NOMO-1 (cell line): ENCODE measurements at regions not wholly inside any gene's neighbourhood (a gene's known extent, or its start where the extent isn't known, plus 50 kb on each side); places are given as distances from the start of the nearest gene placed in this dataset.
"Not testable (repeated sequence)": the region's sequence is repeated elsewhere in the genome, so short reads cannot be mapped to it uniquely, and the experiment has no call there.

ENCODE experiments used
- DNase-seq, 2 experiments: peaks; one replicate each; lab custom pipeline; 2025; ENCODE audit not compliant: unreplicated experiment in 2 of 2; lab: John Stamatoyannopoulos, UW

DNA sequence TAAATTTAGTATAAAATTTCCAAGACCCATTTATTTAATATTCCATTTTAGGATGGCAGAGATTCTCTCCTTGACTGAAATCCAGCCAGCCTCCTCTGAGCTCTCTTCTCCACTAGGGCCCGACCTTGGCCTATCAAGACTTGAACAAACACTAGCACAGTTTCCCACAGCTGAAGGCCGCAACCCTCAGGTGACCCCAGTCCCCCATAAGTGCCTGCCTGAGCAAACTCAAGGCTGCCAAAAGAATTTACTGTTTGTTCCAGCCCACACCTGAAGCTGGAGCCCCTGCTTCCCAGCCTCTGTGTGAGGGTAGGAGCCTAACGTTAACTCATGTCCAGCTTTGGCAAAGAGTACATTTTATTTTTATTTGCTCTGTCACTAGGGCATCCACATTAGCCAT is 629.0 kb upstream of the ZFP42 start:
- no peak for DNase-seq

DNA sequence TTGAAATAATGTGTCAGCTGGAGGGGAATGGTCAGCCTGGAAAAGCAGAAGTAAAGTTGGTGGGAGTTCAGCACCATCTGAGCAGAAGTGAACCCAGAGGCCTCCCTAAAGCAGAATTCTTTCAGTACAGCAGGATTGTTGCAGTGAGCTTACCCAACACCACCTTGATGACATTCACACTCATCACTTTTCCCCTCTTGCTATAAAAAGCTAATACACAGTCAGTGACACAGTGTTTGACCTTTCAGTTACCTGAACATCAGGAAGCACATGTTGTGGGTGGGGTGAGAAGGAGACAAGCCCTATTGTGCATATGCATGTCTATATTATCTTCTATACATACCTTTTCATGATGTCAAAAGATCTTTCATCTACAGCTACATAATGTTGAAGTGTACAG is 624.7 kb upstream of the ZFP42 start:
- no peak for DNase-seq

DNA sequence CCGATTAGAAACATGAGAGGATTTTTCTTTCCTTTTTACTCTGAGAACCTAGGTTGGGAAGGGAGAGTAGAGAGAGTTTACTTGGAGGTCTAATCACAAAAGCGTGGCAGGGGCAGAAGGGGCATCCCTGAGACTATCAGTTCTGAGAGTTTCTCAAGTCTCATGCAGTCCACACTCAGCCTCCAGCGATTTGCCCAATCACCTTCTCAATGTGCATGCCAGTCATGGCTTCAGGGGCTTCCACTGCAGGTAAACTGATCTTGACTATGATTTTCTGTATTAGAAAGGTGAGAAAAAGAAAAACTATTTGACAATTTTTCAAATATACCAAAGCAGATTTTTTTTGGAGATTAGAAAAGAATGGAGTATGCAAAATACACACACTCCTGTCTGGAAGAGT is 617.1 kb upstream of the ZFP42 start:
- DNase-seq: no peak

DNA sequence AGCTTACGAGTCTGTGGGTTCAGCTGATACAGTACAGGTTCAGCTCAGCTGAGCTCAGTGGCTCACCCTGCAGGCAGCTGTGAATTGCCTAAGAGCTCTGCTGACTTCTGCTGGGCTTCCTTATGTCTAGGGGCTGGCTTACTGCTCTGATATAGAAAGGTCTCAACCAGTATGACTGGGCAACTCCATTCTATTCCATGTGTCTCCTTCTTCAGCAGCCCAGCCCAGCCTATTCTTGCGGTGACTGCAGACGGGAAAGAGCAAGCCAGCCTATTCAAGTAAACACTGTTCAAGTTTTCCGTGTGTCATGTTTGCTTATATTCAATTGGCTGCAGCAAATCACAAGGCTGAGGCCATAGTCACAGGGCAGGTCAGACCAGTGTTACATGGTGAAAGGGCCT is 615.4 kb upstream of the ZFP42 start:
- DNase-seq: no peak

DNA sequence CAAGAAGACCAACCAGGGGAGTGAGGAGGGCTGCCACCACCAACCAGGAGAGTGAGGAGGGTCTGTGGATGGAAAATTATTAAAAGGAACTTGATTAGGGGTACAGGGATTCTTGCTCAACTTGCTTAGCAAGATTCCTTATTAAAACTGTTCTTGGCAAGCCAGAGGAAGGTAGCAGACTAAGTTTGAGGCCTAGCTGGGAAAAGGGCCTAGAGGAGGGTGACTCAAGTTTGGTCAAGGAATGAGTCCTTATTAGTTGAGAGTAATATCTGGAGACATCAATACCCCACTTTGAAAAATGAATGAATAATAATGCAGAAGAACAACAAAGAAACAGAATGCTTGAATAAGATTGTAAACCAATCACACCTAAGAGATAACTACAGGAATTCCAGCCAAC is 612.4 kb upstream of the ZFP42 start:
- no peak for DNase-seq

DNA sequence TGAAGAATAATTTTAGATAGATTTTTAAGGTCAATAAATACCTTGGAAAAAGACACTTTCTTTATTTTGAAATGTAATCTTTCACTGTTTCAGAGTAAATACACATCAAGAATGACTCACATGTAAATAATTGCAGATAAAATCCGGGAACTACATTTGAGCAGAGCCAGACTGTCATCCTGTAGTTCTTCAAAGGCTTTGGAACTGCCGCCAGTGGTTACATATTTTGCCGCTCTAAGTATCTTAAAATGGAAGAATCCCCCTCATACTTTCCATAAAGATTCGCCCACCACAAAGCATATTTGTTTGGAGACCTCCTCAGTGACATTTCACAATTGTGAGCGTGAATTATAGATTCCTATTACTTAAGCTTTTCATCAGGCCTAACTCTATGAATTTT is 607.8 kb upstream of the ZFP42 start:
- DNase-seq: no peak

DNA sequence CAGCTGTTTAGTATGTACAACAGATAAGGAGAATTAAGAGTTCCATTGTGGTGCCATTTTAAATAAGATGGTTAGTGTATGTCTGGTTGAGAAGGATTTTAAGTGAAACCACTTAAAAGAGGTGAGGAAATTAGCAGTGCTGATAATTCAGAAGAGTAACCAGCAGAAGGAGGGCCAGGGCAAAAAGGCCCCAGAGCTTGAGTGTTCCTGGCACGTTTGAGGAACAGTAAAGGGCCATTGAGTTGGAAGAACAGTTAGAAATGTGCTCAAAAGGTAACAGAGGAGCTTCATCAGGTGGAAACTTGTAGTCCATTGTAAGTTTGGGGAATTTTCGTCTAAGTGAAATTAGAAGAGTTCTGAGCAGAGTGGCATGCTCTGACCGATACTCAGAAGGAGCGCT is 606.2 kb upstream of the ZFP42 start:
- no peak for DNase-seq

DNA sequence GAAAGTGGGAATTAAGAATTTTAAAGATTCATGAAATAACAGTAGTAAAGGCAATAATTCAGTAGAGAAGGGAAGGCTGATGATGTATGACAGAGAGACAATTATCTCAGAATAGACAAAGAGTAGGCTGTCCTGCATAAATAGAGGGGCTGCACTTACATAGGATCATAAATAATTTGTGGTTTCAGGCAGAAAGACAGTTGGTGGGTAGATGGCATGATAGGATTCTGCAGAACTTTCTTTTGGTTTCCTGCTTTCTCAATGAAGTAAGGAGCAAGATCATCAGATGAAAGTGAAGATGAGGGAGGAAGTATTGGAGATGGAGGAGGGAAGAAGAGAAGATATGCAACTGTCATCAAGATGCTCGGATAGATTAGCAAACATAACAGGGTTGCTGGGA is 604.9 kb upstream of the ZFP42 start:
- DNase-seq: no peak

DNA sequence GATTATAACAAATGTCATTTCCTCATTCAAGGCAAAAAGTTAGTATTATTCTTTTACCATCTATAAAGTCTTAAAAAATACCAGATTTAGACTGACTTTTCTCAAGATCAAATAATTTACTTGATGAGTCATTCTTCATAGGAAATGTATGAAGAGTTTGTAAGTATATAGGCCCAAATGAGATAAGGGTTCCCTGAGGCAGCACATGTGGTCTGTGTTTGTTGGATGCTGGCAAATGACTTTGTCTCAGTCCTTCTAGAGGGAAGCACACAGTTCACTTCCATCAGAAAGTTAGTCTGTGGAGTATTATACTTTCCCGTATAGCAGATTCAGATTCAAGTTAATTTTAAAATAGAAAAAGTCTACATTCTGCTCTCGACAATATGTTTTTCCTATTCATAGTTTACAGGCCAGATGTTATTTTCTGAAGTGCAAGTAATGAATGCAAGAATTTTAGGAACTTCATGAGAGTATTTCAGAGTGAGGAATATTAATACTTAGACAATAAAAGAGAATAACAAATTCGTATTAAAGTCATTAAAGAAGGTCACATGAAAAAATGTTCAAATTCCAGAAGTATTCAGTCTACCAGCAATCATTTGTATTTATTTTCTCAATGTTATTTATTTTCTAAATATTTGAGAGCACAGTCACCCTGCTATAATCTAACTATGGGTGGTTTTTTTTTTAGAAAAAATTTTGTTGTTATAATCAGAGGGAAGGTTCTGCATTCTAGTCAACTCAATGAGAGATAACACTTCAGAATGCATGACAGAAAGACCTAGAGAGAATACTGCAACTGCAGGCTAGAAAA is 601.8 kb upstream of the ZFP42 start:
- no peak for DNase-seq

DNA sequence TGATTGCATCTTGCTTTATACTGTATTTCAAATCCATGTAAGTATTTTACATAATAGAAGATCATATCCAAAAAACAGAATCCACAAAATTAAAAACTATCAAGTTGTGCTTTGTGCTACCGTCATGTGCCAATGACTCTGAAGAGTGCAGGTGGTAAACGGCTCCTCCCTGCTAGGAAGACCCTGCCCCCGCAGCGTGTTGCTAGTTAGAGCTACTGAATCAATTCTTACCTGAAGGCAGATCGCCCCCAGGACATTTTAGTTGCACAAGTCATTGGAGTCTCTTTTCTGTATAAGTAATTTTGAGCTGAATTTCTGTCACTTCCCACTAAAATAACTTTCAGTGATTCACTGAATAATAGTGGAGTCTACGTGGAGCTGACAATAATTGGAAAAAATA is 599.5 kb upstream of the ZFP42 start:
- DNase-seq: no peak

DNA sequence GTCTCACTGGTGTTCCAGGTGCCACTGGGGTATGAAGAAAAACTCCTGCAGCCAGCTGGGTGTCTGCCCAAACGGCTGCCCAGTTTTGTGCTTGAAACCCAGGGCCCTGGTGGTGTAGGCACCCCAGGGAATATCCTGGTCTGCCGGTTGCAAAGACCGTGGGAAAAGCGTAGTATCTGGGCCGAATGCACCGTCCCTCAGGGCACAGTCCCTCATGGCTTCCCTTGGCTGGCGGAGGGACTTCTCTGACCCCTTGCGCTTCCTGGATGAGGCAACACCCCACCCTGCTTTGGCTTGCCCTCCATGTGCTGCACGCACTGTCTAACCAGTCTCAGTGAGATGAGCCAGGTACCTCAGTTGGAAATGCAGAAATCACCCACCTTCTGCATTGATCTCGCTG is 587.1 kb upstream of the ZFP42 start:
- not testable (repeated sequence) for DNase-seq

DNA sequence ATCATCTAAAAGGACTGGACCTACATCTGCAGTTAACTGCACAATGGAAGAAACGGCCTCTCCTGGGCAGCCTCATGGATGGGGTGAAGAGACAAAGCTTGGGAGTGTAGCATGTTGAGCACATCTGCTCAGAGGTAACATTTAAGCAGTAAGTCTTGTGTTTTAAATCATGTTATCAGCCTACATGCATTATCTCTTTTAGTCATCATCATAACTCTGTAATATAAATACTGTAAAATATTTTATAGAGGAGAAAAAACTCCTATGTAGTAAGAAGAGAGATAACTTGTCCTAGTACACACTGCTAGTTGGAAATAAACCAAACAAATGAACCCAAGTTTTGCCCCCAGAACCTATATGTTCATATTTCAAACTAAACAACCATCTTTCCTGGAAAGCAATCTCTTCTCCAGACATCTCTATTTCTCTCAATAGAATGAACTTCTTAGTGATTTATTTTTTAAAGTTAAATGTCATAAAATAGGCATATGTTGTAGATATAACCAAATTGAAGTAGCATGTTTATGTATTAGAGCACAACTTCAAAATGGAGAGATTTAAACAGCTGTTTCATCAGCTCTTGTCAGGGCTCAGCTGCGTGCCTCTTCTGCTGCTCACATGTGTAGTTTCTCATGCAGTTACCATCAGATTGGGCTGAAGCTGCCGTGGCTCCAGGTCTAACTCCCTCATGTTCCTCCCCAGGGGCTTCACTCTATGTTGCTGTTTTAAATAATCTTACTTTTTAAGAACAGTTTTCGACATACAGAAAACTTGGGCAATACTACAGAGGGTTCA is 581.8 kb upstream of the ZFP42 start:
- no peak for DNase-seq

DNA sequence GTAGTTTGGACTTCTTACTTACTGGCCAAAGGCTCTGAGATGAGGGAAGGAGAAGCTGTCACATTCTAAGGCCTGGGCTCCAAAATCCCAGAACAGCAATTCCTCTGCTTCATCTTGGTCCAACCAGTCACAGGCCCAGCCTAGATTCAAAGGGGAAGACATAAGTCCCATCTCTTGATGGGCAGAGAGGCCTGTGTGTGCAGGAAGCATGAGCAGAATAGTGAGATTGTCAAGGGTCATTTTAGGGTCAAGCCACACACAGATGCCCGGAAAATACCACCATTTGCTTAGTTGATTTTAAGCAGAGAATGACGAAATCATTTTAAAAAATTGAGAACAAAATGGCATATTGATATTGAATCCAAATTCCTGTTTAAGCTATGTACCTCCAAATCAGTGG is 580.9 kb upstream of the ZFP42 start:
- no peak for DNase-seq

DNA sequence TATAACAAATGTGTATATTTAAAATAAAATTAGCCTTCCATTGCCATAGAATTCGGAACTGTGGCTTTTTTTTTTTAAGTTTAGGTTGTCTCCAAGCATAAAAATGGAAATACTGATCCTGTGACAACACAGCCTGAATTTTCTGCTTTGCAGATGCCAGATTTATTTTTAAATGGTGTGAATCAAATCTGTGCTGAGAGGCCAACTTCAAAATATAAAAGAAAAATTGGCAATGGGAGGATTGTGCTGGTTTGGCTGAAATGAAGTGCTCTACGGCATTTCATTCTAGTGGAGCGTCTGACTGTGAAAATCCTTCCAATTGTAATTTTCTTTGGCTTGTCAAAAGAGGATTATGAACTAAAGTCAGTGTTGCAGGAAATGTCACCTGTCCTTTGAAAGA is 580.3 kb upstream of the ZFP42 start:
- no peak for DNase-seq

DNA sequence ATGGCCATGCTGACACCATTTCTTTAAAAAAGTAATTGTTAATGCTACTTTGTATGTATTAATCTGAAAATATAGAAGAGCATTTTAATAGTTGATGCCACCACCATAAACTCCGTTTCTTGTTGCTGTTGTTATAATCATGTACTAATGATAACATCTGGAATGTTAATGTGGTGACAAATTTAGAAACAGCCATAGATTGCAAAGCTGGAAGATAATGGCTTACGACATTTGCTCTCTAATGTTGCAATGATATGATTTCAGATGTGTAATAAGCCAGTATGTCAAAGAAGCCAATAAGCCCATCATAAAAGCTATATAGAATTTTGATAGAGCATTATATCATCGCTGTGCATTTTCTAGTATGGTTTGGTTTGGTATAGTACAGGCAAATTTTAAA is 579.4 kb upstream of the ZFP42 start:
- no peak for DNase-seq

DNA sequence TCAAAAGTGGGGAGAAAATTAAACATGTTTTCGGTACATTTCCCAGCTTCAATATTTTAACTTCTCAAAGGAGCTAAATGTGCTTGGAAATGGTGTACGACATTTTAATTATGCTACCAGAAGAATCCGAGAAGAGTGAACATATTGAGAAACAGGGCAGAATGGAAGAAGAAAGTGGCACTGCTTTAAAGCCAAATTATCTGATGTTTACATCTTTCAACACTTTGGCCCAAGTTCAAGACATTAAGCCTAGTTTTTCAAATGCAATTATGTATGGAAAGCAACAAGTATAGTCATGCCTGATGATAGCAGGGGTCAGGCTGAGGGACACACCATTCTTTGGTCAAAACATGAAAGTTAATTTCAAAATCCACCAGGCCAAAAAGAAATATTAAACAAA is 577.9 kb upstream of the ZFP42 start:
- DNase-seq: no peak

DNA sequence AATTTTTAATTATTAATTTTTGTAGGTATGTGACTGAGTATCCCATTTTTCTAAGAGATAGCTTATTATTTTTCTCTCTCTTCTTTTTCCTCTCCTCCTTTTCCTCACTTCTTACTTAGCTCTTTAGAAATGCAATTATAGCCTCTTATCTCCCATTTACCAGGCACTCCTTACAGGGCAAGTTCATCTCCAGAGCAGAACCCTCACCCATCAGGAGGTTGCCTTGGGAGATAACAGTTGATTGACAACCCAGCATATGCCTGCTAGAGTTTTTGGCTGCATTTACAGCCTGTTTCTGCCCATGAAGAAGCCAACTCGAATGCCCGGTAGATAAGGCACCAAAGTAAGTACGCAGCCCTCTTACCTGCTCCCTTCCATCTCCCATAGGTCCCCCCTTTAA is 572.9 kb upstream of the ZFP42 start:
- DNase-seq: no peak

DNA sequence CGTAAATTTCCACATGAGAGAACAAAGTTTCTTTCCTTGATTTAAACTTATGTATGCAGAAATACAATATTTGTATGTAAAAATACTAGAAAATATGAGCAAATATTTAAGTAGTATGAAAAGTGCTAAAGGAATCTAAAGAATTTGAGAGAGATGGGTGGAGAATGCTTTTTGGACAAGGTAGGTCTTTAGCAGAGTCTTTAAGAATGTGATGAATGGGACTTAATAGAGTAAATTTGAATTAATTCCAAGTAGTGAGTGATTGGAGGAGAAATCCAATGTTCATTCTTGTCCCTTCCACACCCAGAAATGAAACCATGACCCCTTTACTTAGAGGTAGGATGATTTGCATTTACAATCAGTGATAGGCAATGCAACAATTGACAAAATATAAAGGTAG is 570.9 kb upstream of the ZFP42 start:
- DNase-seq: no peak

DNA sequence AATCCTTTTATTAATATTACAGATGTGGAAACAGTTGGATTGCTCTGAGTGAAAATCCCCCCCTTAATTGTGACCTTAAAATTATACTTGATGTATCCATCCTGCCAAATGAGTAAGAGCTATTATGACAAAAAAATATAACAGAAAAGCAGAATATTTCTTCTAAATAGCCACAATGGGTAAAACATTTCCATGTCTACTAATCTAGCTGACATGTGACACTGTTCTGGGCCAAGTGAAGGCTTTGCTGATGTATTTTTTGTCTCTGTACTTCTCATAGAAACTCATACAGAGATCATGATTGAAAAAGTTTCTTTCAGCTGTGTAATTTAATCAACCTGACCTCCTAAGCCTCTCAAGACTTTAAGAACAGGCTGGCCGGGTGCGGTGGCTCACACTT is 569.1 kb upstream of the ZFP42 start:
- DNase-seq: no peak

DNA sequence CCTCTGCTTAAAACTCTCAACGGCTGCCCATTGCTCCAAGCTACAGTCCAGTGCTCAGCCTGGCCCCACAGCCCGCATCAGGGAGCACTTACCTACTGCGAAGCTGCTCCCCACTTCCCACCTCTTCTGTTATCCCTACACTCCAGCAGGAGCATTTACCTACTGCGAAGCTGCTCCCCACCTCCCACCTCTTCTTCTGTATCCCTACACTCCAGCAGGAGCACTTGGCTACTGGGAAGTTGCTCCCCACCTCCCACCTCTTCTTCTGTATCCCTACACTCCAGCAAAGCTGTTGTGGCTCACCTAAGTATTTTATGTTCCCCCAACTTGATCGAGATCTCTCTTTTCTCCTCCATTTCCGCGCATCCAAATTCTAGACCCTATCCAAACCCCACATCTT is 563.3 kb upstream of the ZFP42 start:
- DNase-seq: no peak

DNA sequence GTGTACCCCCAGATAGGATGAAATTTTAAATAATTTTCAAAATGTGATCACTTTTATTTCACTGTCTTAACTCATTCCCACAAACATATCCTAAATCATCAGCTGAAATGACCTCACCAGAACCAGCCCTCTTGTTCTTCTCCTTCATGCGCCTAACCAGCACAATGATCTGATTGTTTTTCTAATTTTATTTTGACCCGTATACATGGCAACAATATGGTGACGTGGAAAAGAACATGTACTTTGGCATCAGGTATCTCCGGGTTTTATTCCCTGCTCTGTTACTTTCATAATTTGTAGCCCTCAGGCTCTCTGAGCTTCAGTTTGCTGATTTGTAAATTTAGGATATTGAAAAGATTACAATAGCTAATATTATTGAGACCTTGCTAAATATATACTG is 562.4 kb upstream of the ZFP42 start:
- DNase-seq: no peak

DNA sequence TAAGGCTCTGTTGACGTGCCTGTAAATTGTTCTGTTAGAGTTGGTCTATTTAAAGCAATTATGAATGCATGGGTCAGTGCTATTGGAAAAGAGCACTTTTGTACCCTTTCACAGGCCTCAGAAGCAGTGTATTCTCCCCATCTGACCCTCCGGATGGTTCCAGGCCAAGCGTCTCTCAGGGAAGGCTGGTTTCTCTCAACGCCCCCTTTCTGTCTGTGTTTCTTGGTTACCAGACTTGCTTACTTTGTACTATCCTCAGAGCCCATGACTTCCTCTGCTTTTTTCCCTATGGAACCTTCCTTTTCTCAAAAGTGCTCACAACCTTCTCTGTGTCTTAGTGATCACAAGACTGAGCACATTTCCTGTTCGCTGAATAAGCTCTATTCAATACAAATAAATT is 559.3 kb upstream of the ZFP42 start:
- DNase-seq: no peak
